Gastroesophageal sphincter (tissue), 2 donors: ENCODE measurements at regions not wholly inside any gene's neighbourhood (a gene's known extent, or its start where the extent isn't known, plus 50 kb on each side); places are given as distances from the start of the nearest gene placed in this dataset.

Experiments
- POLR2A ChIP-seq, 2 donors: fragments of 450-650 bp; IDR thresholded peaks; one replicate each; pipeline ENCODE4 v1.6.1; 2017; ENCODE audit warnings: antibody characterized with exemption in 2 of 2, mild to moderate bottlenecking in 2 of 2, moderate library complexity in 1 of 2
- POLR2AphosphoS5 ChIP-seq: sonication (generic); formaldehyde crosslinking; IDR thresholded peaks from one replicate; pipeline ENCODE4 v1.6.1; 2017; ENCODE audit warnings: antibody characterized with exemption

DNA sequence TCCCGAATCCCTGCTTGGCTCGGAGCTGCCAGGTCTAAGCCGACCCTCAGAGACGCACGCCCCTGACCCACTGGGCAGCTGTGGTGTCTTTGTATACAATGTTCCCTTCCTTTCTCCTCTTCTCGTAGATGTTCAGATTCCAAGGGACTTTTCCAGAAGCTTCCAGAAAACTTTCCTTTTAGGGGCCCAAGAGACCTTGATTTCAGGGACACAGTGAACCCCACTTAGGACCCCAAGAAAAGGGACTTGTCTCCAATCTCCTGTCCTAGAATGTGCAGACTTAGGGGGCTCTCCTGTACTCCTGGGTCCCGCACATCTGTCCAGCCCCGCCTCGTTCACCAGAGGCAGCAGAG, 103.5 kb downstream of the EDN3 start:
- TF ChIP-seq POLR2AphosphoS5 (no peak), POLR2A (IDR thresholded peaks at IDR 0.05) (no peak)
